Superior temporal gyrus (tissue), 1 donor: ENCODE measurements at regions not wholly inside any gene's neighbourhood (a gene's known extent, or its start where the extent isn't known, plus 50 kb on each side); places are given as distances from the start of the nearest gene placed in this dataset.
"Not testable (repeated sequence)": the region's sequence is repeated elsewhere in the genome, so short reads cannot be mapped to it uniquely, and the experiment has no call there.

Experiments
- DNase-seq: peaks from one replicate; pipeline ENCODE4 v3.0.0-alpha.2; 2016; ENCODE audit errors: extremely low spot score

GRCh38 chr4:10278071-10278470 lies 161.5 kb upstream of the WDR1 start:
- DNase-seq: no peak

- no peak for DNase-seq
Observed at GRCh38 chr4:10276152-10276551, 159.6 kb upstream of the WDR1 start.

GRCh38 chr4:10275696-10276095 lies 159.1 kb upstream of the WDR1 start:
- no peak for DNase-seq

GRCh38 chr4:10273030-10273429 lies 156.4 kb upstream of the WDR1 start:
- no peak for DNase-seq

- no peak for DNase-seq
Observed at GRCh38 chr4:10272511-10272910, 155.9 kb upstream of the WDR1 start.

GRCh38 chr4:10267066-10267465 lies 150.5 kb upstream of the WDR1 start:
- no peak for DNase-seq

GRCh38 chr4:10260777-10261176 lies 144.2 kb upstream of the WDR1 start:
- no peak for DNase-seq

- no peak for DNase-seq
Observed at GRCh38 chr4:10259976-10260375, 143.4 kb upstream of the WDR1 start.

- no peak for DNase-seq
Observed at GRCh38 chr4:10256203-10256602, 139.6 kb upstream of the WDR1 start.

- no peak for DNase-seq
Observed at GRCh38 chr4:10253765-10254164, 137.2 kb upstream of the WDR1 start.

- no peak for DNase-seq
Observed at GRCh38 chr4:10245751-10246150, 129.2 kb upstream of the WDR1 start.

GRCh38 chr4:10243856-10244255 lies 127.3 kb upstream of the WDR1 start:
- DNase-seq: no peak

GRCh38 chr4:10240691-10241090 lies 124.1 kb upstream of the WDR1 start:
- DNase-seq: no peak

- DNase-seq: no peak
Observed at GRCh38 chr4:10239982-10240654, 123.5 kb upstream of the WDR1 start.

GRCh38 chr4:10237131-10237530 lies 120.5 kb upstream of the WDR1 start:
- no peak for DNase-seq

- DNase-seq: no peak
Observed at GRCh38 chr4:10232114-10232513, 115.5 kb upstream of the WDR1 start.

GRCh38 chr4:10226756-10227155 lies 110.2 kb upstream of the WDR1 start:
- DNase-seq: no peak

- no peak for DNase-seq
Observed at GRCh38 chr4:10225096-10225495, 108.5 kb upstream of the WDR1 start.

- DNase-seq: no peak
Observed at GRCh38 chr4:10223782-10224181, 107.2 kb upstream of the WDR1 start.

GRCh38 chr4:10213481-10213880 lies 96.9 kb upstream of the WDR1 start:
- not testable (repeated sequence) for DNase-seq

GRCh38 chr4:10212901-10213300 lies 96.3 kb upstream of the WDR1 start:
- DNase-seq: no peak

- no peak for DNase-seq
Observed at GRCh38 chr4:10212400-10212799, 95.8 kb upstream of the WDR1 start.

- DNase-seq: no peak
Observed at GRCh38 chr4:10207116-10207515, 90.5 kb upstream of the WDR1 start.

- DNase-seq: no peak
Observed at GRCh38 chr4:10205223-10205622, 88.6 kb upstream of the WDR1 start.
